Sigmoid colon (tissue), 3 donors: ENCODE measurements at regions not wholly inside any gene's neighbourhood (a gene's known extent, or its start where the extent isn't known, plus 50 kb on each side); places are given as distances from the start of the nearest gene placed in this dataset.

ENCODE experiments used
- POLR2A ChIP-seq, 2 donors: fragments of 450-650 bp; IDR thresholded peaks; one replicate each; pipeline ENCODE4 v1.6.1; 2016; ENCODE audit warnings: antibody characterized with exemption in 2 of 2, mild to moderate bottlenecking in 2 of 2, moderate library complexity in 2 of 2
- TF ChIP-seq, protein P1 (sequence below), 4 experiments: fragments of 450-650 bp in 3 of 4; fragments of 200-600 bp in 1 of 4; IDR thresholded peaks; one replicate each; pipeline ENCODE4 v1.5.1; 2016 to 2019; ENCODE audit warnings: antibody characterized with exemption in 4 of 4, mild to moderate bottlenecking in 3 of 4, moderate library complexity in 2 of 4

DNA sequence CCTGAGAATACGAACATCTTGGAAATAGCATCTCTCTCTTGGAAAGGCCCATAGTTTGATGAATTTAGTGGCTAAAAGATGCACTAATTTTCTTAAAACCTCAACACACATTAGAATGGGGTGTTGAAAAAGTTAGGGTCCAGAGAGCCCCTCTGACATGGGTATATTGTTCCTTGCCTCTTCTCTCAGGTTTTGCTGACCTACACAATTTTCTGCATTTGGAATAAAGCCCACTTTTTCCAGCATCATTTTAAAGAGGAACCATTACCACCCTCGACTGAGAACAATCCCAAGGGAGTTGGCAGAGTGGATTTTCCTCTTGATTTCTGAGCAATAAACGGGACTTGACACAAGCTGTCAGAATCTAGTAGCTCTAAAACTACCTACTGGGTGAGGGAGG lies 156.1 kb downstream of the PMP22 start:
- TF ChIP-seq, protein P1, sequence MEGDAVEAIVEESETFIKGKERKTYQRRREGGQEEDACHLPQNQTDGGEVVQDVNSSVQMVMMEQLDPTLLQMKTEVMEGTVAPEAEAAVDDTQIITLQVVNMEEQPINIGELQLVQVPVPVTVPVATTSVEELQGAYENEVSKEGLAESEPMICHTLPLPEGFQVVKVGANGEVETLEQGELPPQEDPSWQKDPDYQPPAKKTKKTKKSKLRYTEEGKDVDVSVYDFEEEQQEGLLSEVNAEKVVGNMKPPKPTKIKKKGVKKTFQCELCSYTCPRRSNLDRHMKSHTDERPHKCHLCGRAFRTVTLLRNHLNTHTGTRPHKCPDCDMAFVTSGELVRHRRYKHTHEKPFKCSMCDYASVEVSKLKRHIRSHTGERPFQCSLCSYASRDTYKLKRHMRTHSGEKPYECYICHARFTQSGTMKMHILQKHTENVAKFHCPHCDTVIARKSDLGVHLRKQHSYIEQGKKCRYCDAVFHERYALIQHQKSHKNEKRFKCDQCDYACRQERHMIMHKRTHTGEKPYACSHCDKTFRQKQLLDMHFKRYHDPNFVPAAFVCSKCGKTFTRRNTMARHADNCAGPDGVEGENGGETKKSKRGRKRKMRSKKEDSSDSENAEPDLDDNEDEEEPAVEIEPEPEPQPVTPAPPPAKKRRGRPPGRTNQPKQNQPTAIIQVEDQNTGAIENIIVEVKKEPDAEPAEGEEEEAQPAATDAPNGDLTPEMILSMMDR (IDR thresholded peaks at IDR 0.05), result no peak
- TF ChIP-seq POLR2A (IDR thresholded peaks at IDR 0.05), result no peak
